ENCODE measurements at regions not wholly inside any gene's neighbourhood (a gene's known extent, or its start where the extent isn't known, plus 50 kb on each side); places are given as distances from the start of the nearest gene placed in this dataset.

GRCh38 chr15:31433091-31433490 lies 106.5 kb downstream of the KLF13 start:
- TF ChIP-seq FOXP2 (optimal IDR thresholded peaks at IDR 0.05; ENCODE audit: control extremely low read depth, extremely low read length, insufficient read depth): no peak
- Histone ChIP-seq H3K36me3 (ENCODE audit: insufficient read depth, low read length) (no peaks in the 10 kb centered on the region), H3K27ac (no peak overlapping the region), H3K9me3 (ENCODE audit: low read depth, low read length) (no peaks in the 10 kb centered on the region), H3K9ac (ENCODE audit: insufficient read length) (no peak overlapping the region), H3K4me3 (no peak overlapping the region)
- no peak for DNase-seq (ENCODE audit: low read depth, low spot score)

GRCh38 chr15:31433574-31433973 lies 106.9 kb downstream of the KLF13 start:
- Histone ChIP-seq H3K9ac (ENCODE audit: insufficient read length) (no peak overlapping the region), H3K9me3 (ENCODE audit: low read depth, low read length) (no peaks in the 10 kb centered on the region), H3K36me3 (ENCODE audit: insufficient read depth, low read length) (no peaks in the 10 kb centered on the region), H3K4me3 (no peak overlapping the region), H3K27ac (no peak overlapping the region)
- no peak for DNase-seq (ENCODE audit: low read depth, low spot score)
- no peak for TF ChIP-seq POLR2AphosphoS5 (IDR thresholded peaks at IDR 0.05; ENCODE audit: borderline replicate concordance, low read depth, low read length)
- no peak for TF ChIP-seq EZH2 (IDR thresholded peaks at IDR 0.05)
- TF ChIP-seq FOXP2 (optimal IDR thresholded peaks at IDR 0.05; ENCODE audit: control extremely low read depth, extremely low read length, insufficient read depth): no peak

- H3K4me3 ChIP-seq: no peak overlapping the region
- no peak overlapping the region for H3K9ac ChIP-seq (ENCODE audit: insufficient read length)
- H3K36me3 ChIP-seq (ENCODE audit: insufficient read depth, low read length): no peaks in the 10 kb centered on the region
- no peaks in the 10 kb centered on the region for H3K9me3 ChIP-seq (ENCODE audit: low read depth, low read length)
- no peak overlapping the region for H3K27ac ChIP-seq
- TF ChIP-seq EZH2 (IDR thresholded peaks at IDR 0.05) (no peak), POLR2AphosphoS5 (IDR thresholded peaks at IDR 0.05; ENCODE audit: borderline replicate concordance, low read depth, low read length) (no peak)
- no peak for DNase-seq (ENCODE audit: low read depth, low spot score)
Measured at GRCh38 chr15:31434275-31434587, 107.6 kb downstream of the KLF13 start.

GRCh38 chr15:31434588-31435260 lies 108.1 kb downstream of the KLF13 start:
- H3K4me3 ChIP-seq: no peak overlapping the region
- no peak overlapping the region for H3K27ac ChIP-seq
- H3K9ac ChIP-seq (ENCODE audit: insufficient read length): no peak overlapping the region
- no peaks in the 10 kb centered on the region for H3K9me3 ChIP-seq (ENCODE audit: low read depth, low read length)
- no peak for TF ChIP-seq EZH2 (IDR thresholded peaks at IDR 0.05)
- TF ChIP-seq POLR2AphosphoS5 (IDR thresholded peaks at IDR 0.05; ENCODE audit: borderline replicate concordance, low read depth, low read length): no peak
- no peak for TF ChIP-seq FOXP2 (optimal IDR thresholded peaks at IDR 0.05; ENCODE audit: control extremely low read depth, extremely low read length, insufficient read depth)
- no peak for DNase-seq (ENCODE audit: low read depth, low spot score)
- no peaks in the 10 kb centered on the region for H3K36me3 ChIP-seq (ENCODE audit: insufficient read depth, low read length)

GRCh38 chr15:31435261-31435911 lies 108.8 kb downstream of the KLF13 start:
- DNase-seq (ENCODE audit: low read depth, low spot score): no peak
- Histone ChIP-seq H3K36me3 (ENCODE audit: insufficient read depth, low read length) (no peaks in the 10 kb centered on the region), H3K9ac (ENCODE audit: insufficient read length) (no peak overlapping the region), H3K9me3 (ENCODE audit: low read depth, low read length) (no peaks in the 10 kb centered on the region), H3K4me3 (no peak overlapping the region), H3K27ac (no peak overlapping the region)
- TF ChIP-seq FOXP2 (optimal IDR thresholded peaks at IDR 0.05; ENCODE audit: control extremely low read depth, extremely low read length, insufficient read depth): no peak
- TF ChIP-seq EZH2 (IDR thresholded peaks at IDR 0.05): no peak
- no peak for TF ChIP-seq POLR2AphosphoS5 (IDR thresholded peaks at IDR 0.05; ENCODE audit: borderline replicate concordance, low read depth, low read length)

GRCh38 chr15:31435912-31436628 lies 109.4 kb downstream of the KLF13 start:
- DNase-seq (ENCODE audit: low read depth, low spot score): no peak
- H3K9me3 ChIP-seq (ENCODE audit: low read depth, low read length): no peaks in the 10 kb centered on the region
- H3K9ac ChIP-seq (ENCODE audit: insufficient read length): no peak overlapping the region
- no peak overlapping the region for H3K27ac ChIP-seq
- TF ChIP-seq POLR2AphosphoS5 (IDR thresholded peaks at IDR 0.05; ENCODE audit: borderline replicate concordance, low read depth, low read length) (no peak), EZH2 (IDR thresholded peaks at IDR 0.05) (no peak), FOXP2 (optimal IDR thresholded peaks at IDR 0.05; ENCODE audit: control extremely low read depth, extremely low read length, insufficient read depth) (no peak)
- no peak overlapping the region for H3K4me3 ChIP-seq
- H3K36me3 ChIP-seq (ENCODE audit: insufficient read depth, low read length): no peaks in the 10 kb centered on the region

GRCh38 chr15:31437686-31438085 lies 111.1 kb downstream of the KLF13 start:
- DNase-seq (ENCODE audit: low read depth, low spot score): no peak
- Histone ChIP-seq H3K4me3 (no peak overlapping the region), H3K27ac (no peak overlapping the region), H3K9me3 (ENCODE audit: low read depth, low read length) (no peaks in the 10 kb centered on the region), H3K9ac (ENCODE audit: insufficient read length) (no peak overlapping the region), H3K36me3 (ENCODE audit: insufficient read depth, low read length) (no peaks in the 10 kb centered on the region)
- TF ChIP-seq FOXP2 (optimal IDR thresholded peaks at IDR 0.05; ENCODE audit: control extremely low read depth, extremely low read length, insufficient read depth) (no peak), POLR2AphosphoS5 (IDR thresholded peaks at IDR 0.05; ENCODE audit: borderline replicate concordance, low read depth, low read length) (no peak), EZH2 (IDR thresholded peaks at IDR 0.05) (no peak)

DNA sequence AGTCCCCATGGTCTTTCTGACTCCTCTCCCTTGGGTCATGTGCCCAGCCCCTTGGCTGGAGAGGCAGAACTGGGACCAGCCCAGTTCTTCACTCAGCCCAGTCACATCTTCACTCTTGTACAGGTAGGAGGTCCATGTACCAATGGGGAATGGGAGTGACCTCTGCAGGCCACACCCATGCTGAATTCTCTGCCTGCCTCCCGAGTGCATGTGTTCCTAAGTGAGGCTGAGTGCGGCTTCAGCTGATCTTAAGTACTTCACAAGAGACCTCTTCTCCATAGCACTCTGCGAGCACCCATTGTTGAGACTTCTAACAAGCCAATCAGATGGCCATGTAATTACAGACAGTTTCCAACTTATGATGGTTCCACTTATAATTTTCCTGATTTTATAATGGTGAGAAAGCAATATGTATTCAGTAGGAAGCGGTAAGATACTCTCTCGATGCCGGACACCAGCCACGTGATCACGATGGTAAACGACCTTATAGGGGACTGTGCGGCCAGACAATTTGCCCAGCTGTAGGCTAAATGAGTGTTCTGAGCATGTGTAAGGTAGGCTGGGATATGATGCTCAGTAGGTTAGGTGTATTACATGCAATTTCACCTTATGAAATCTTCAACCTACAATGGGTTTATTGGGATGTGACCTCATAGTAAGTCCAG lies 112.1 kb downstream of the KLF13 start:
- Histone ChIP-seq H3K9ac (ENCODE audit: insufficient read length) (no peak overlapping the region), H3K36me3 (ENCODE audit: insufficient read depth, low read length) (no peaks in the 10 kb centered on the region), H3K4me3 (no peak overlapping the region), H3K27ac (no peak overlapping the region), H3K9me3 (ENCODE audit: low read depth, low read length) (no peaks in the 10 kb centered on the region)
- TF ChIP-seq EZH2 (IDR thresholded peaks at IDR 0.05) (no peak), FOXP2 (optimal IDR thresholded peaks at IDR 0.05; ENCODE audit: control extremely low read depth, extremely low read length, insufficient read depth) (no peak), POLR2AphosphoS5 (IDR thresholded peaks at IDR 0.05; ENCODE audit: borderline replicate concordance, low read depth, low read length) (no peak)
- DNase-seq (ENCODE audit: low read depth, low spot score): no peak
